ENCODE measurements at regions not wholly inside any gene's neighbourhood (a gene's known extent, or its start where the extent isn't known, plus 50 kb on each side); places are given as distances from the start of the nearest gene placed in this dataset.
"Not testable (repeated sequence)": the region's sequence is repeated elsewhere in the genome, so short reads cannot be mapped to it uniquely, and the experiment has no call there.

- no peaks in the 10 kb centered on the region for H3K9me3 Mint-ChIP-seq
- no peaks in the 10 kb centered on the region for H3K4me1 Mint-ChIP-seq
- no peak overlapping the region for H3K27ac Mint-ChIP-seq
- H3K36me3 Mint-ChIP-seq (ENCODE audit: low read depth) = no peaks in the 10 kb centered on the region
- DNase-seq = no peak
- peaks cover 13% of the 10 kb centered on the region for H3K27me3 Mint-ChIP-seq
- H3K4me3 Mint-ChIP-seq = no peak overlapping the region
- POLR2A ChIA-PET = no interaction called here
- CTCF ChIA-PET = interaction anchor here (0.8 to 1.2 kb wide), 3 partner anchors 28 to 220 kb away, joined by 3 read pairs; no protein-coding TSS in a partner anchor
Measured at GRCh38 chr9:38133595-38133994, 64.6 kb upstream of the SHB start.

- Mint-ChIP-seq H3K36me3 (ENCODE audit: low read depth) (no peaks in the 10 kb centered on the region), H3K9me3 (no peaks in the 10 kb centered on the region), H3K4me3 (no peak overlapping the region), H3K27ac (no peak overlapping the region), H3K27me3 (peaks cover 10% of the 10 kb centered on the region), H3K4me1 (no peaks in the 10 kb centered on the region)
- POLR2A ChIA-PET = no interaction called here
- no peak for DNase-seq
- CTCF ChIA-PET = interaction anchor here (0.8 to 1.2 kb wide), 2 partner anchors 45 to 219 kb away, joined by 3 read pairs; no protein-coding TSS in a partner anchor
Measured at GRCh38 chr9:38132956-38133355, 63.9 kb upstream of the SHB start.

GRCh38 chr9:38131729-38132128, 62.7 kb upstream of the SHB start:
- H3K27ac Mint-ChIP-seq = no peak overlapping the region
- no peaks in the 10 kb centered on the region for H3K9me3 Mint-ChIP-seq
- peaks cover 8% of the 10 kb centered on the region for H3K27me3 Mint-ChIP-seq
- no peaks in the 10 kb centered on the region for H3K4me1 Mint-ChIP-seq
- H3K36me3 Mint-ChIP-seq (ENCODE audit: low read depth) = no peaks in the 10 kb centered on the region
- CTCF ChIA-PET = interaction anchor here (0.8 kb wide), 1 partner anchor 28 kb away, joined by 3 read pairs; no protein-coding TSS in a partner anchor
- DNase-seq = no peak
- POLR2A ChIA-PET = no interaction called here
- H3K4me3 Mint-ChIP-seq = no peak overlapping the region

GRCh38 chr9:38130724-38131123, 61.7 kb upstream of the SHB start:
- no peak for DNase-seq
- H3K36me3 Mint-ChIP-seq (ENCODE audit: low read depth) = no peaks in the 10 kb centered on the region
- ChIA-PET POLR2A (no interaction called here), CTCF (no interaction called here)
- no peak overlapping the region for H3K4me3 Mint-ChIP-seq
- no peaks in the 10 kb centered on the region for H3K4me1 Mint-ChIP-seq
- no peak overlapping the region for H3K27ac Mint-ChIP-seq
- H3K9me3 Mint-ChIP-seq = no peaks in the 10 kb centered on the region
- peaks cover 15% of the 10 kb centered on the region for H3K27me3 Mint-ChIP-seq

GRCh38 chr9:38129366-38129765, 60.3 kb upstream of the SHB start:
- DNase-seq = no peak
- Mint-ChIP-seq H3K4me3 (no peak overlapping the region), H3K27ac (no peak overlapping the region), H3K9me3 (no peaks in the 10 kb centered on the region), H3K27me3 (peaks cover 18% of the 10 kb centered on the region), H3K4me1 (no peaks in the 10 kb centered on the region), H3K36me3 (ENCODE audit: low read depth) (no peaks in the 10 kb centered on the region)
- ChIA-PET CTCF (no interaction called here), POLR2A (no interaction called here)

GRCh38 chr9:38128752-38129270, 59.8 kb upstream of the SHB start:
- Mint-ChIP-seq H3K36me3 (ENCODE audit: low read depth) (no peaks in the 10 kb centered on the region), H3K27ac (no peak overlapping the region), H3K4me3 (no peak overlapping the region), H3K9me3 (no peaks in the 10 kb centered on the region), H3K4me1 (no peaks in the 10 kb centered on the region), H3K27me3 (peaks cover 18% of the 10 kb centered on the region)
- no peak for DNase-seq
- ChIA-PET CTCF (no interaction called here), POLR2A (no interaction called here)

- Mint-ChIP-seq H3K36me3 (ENCODE audit: low read depth) (no peaks in the 10 kb centered on the region), H3K27ac (no peak overlapping the region), H3K27me3 (peaks cover 16% of the 10 kb centered on the region), H3K4me3 (no peak overlapping the region), H3K4me1 (no peaks in the 10 kb centered on the region), H3K9me3 (no peaks in the 10 kb centered on the region)
- ChIA-PET POLR2A (no interaction called here), CTCF (interaction anchor here (0.6 kb wide), 1 partner anchor 515 kb away, joined by 5 read pairs; no protein-coding TSS in a partner anchor)
- no peak for DNase-seq
Measured at GRCh38 chr9:38127271-38127839, 58.3 kb upstream of the SHB start.

GRCh38 chr9:38126730-38127129, 57.7 kb upstream of the SHB start:
- no peak overlapping the region for H3K4me3 Mint-ChIP-seq
- ChIA-PET CTCF (interaction anchor here (0.6 kb wide), 1 partner anchor 516 kb away, joined by 5 read pairs; no protein-coding TSS in a partner anchor), POLR2A (no interaction called here)
- no peaks in the 10 kb centered on the region for H3K4me1 Mint-ChIP-seq
- H3K9me3 Mint-ChIP-seq = no peaks in the 10 kb centered on the region
- DNase-seq = no peak
- no peaks in the 10 kb centered on the region for H3K36me3 Mint-ChIP-seq (ENCODE audit: low read depth)
- peaks cover 18% of the 10 kb centered on the region for H3K27me3 Mint-ChIP-seq
- H3K27ac Mint-ChIP-seq = no peak overlapping the region

- POLR2A ChIA-PET = no interaction called here
- Mint-ChIP-seq H3K4me1 (no peaks in the 10 kb centered on the region), H3K4me3 (no peak overlapping the region), H3K36me3 (ENCODE audit: low read depth) (no peaks in the 10 kb centered on the region), H3K27ac (no peak overlapping the region), H3K27me3 (peaks cover 18% of the 10 kb centered on the region), H3K9me3 (no peaks in the 10 kb centered on the region)
- no peak for DNase-seq
- CTCF ChIA-PET = no interaction called here
Measured at GRCh38 chr9:38125889-38126288, 56.9 kb upstream of the SHB start.

GRCh38 chr9:38123359-38123758, 54.3 kb upstream of the SHB start:
- H3K4me3 Mint-ChIP-seq; H3K36me3 Mint-ChIP-seq (ENCODE audit: low read depth); DNase-seq; H3K4me1 Mint-ChIP-seq; H3K27ac Mint-ChIP-seq; POLR2A ChIA-PET; H3K9me3 Mint-ChIP-seq; CTCF ChIA-PET: not testable (repeated sequence)
- peaks cover 21% of the 10 kb centered on the region for H3K27me3 Mint-ChIP-seq

GRCh38 chr9:38120961-38121360, 51.9 kb upstream of the SHB start:
- Mint-ChIP-seq H3K4me3 (no peak overlapping the region), H3K9me3 (no peaks in the 10 kb centered on the region), H3K27ac (no peak overlapping the region), H3K4me1 (no peaks in the 10 kb centered on the region), H3K27me3 (peaks cover 15% of the 10 kb centered on the region), H3K36me3 (ENCODE audit: low read depth) (no peaks in the 10 kb centered on the region)
- CTCF ChIA-PET = no interaction called here
- POLR2A ChIA-PET = no interaction called here
- no peak for DNase-seq

- Mint-ChIP-seq H3K4me1 (no peaks in the 10 kb centered on the region), H3K27me3 (peaks cover 14% of the 10 kb centered on the region), H3K36me3 (ENCODE audit: low read depth) (no peaks in the 10 kb centered on the region), H3K9me3 (no peaks in the 10 kb centered on the region), H3K4me3 (no peak overlapping the region), H3K27ac (no peak overlapping the region)
- POLR2A ChIA-PET = no interaction called here
- DNase-seq = no peak
- CTCF ChIA-PET = no interaction called here
Measured at GRCh38 chr9:38119560-38120236, 50.7 kb upstream of the SHB start.

- no peaks in the 10 kb centered on the region for H3K4me1 Mint-ChIP-seq
- no peak overlapping the region for H3K27ac Mint-ChIP-seq
- CTCF ChIA-PET = no interaction called here
- POLR2A ChIA-PET = no interaction called here
- H3K27me3 Mint-ChIP-seq = peaks cover 12% of the 10 kb centered on the region
- H3K36me3 Mint-ChIP-seq (ENCODE audit: low read depth) = no peaks in the 10 kb centered on the region
- no peaks in the 10 kb centered on the region for H3K9me3 Mint-ChIP-seq
- no peak for DNase-seq
- no peak overlapping the region for H3K4me3 Mint-ChIP-seq
Measured at GRCh38 chr9:38118862-38119438, 49.9 kb upstream of the SHB start.
